Esophagus squamous epithelium (tissue), 5 donors: ENCODE measurements at regions not wholly inside any gene's neighbourhood (a gene's known extent, or its start where the extent isn't known, plus 50 kb on each side); places are given as distances from the start of the nearest gene placed in this dataset.

Experiments used
- DNase-seq: peaks from one replicate; lab custom pipeline; 2025; lab: John Stamatoyannopoulos, UW
- H3K27ac ChIP-seq, 4 donors: fragments of 200-600 bp; sonication (generic); one replicate each; pipeline ENCODE4 v1.5.1; 2016 to 2019; ENCODE audit warnings: mild to moderate bottlenecking in 1 of 4
- H3K27me3 ChIP-seq, 4 donors: fragments of 200-600 bp; sonication (generic); 1 replicate in 3 of 4; 2 replicates in 1 of 4; pipeline versions ENCODE4 v1.5.1 to v1.6.0; 2017 to 2021; ENCODE audit warnings: antibody characterized with exemption in 1 of 4
- H3K36me3 ChIP-seq, 3 donors: fragments of 200-600 bp; sonication (generic); one replicate each; pipeline ENCODE4 v1.5.1; 2016 to 2019
- H3K4me1 ChIP-seq, 3 donors: fragments of 200-600 bp; sonication (generic); one replicate each; pipeline ENCODE4 v1.5.1; 2017 to 2019
- H3K4me3 ChIP-seq, 4 donors: fragments of 200-600 bp; sonication (generic); 1 replicate in 3 of 4; 2 replicates in 1 of 4; pipeline ENCODE4 v1.5.1; 2016 to 2019; ENCODE audit warnings: mild to moderate bottlenecking in 2 of 4, moderate library complexity in 1 of 4
- H3K9me3 ChIP-seq, 3 donors: fragments of 200-600 bp; sonication (generic); one replicate each; pipeline ENCODE4 v1.5.1; 2016 to 2019
- POLR2A ChIP-seq, 4 donors: fragments of 450-650 bp; IDR thresholded peaks; one replicate each; pipeline ENCODE4 v1.6.1; 2017; ENCODE audit warnings: antibody characterized with exemption in 4 of 4, mild to moderate bottlenecking in 4 of 4, moderate library complexity in 3 of 4
- WGBS, 2 donors: methylation state at CpG; one replicate each; pipeline ENCODE4 v1.1.5; 2018; 5-methylcytosine and 5-hydroxymethylcytosine counted together
- intact Hi-C: fragments of 100-400 bp; cut with DNase I; formaldehyde crosslinking; loops from one replicate; pipeline ENCODE4 v1.15.0; 2022
- TF ChIP-seq, protein P1 (sequence below), 6 experiments: fragments of 450-650 bp in 4 of 6; fragments of 200-600 bp in 2 of 6; sonication (generic) in 2 of 6; IDR thresholded peaks; one replicate each; pipeline ENCODE4 v1.5.1; 2016 to 2019; ENCODE audit warnings: antibody characterized with exemption in 6 of 6, mild to moderate bottlenecking in 4 of 6, moderate library complexity in 4 of 6
- donor health status: DM: yes; HTN: yes; CAD: no.

DNA sequence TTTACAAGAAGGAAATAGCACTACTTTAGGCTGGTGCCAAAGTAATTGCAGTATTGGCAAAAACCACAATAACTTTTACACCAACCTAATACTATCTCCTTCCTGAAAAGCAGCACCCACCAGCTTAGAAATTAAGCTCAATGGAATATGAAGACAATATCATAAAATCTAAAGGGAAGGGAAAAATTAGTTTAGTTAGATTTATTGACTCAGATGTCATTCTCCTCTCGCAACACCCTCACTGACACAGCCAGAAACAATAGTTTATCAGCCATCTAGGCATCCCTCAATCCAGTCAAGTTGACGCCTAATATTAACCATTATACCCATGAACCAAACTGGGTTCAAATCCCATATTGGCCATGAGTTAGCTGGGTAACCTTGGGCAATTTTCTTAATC lies 820.4 kb upstream of the EPHA5 start:
- intact Hi-C loops, result no loop called here
- 75 to 79% methylated on average over 2 of the region's 2 CpGs for WGBS, 2 donors
- Histone ChIP-seq H3K27ac (no peak overlapping the region), H3K36me3 (no peaks in the 10 kb centered on the region), H3K27me3 (no peaks in the 10 kb centered on the region), H3K4me3 (no peak overlapping the region), H3K9me3 (no peaks in the 10 kb centered on the region), H3K4me1 (no peaks in the 10 kb centered on the region)
- no peak for DNase-seq
- TF ChIP-seq, protein P1, sequence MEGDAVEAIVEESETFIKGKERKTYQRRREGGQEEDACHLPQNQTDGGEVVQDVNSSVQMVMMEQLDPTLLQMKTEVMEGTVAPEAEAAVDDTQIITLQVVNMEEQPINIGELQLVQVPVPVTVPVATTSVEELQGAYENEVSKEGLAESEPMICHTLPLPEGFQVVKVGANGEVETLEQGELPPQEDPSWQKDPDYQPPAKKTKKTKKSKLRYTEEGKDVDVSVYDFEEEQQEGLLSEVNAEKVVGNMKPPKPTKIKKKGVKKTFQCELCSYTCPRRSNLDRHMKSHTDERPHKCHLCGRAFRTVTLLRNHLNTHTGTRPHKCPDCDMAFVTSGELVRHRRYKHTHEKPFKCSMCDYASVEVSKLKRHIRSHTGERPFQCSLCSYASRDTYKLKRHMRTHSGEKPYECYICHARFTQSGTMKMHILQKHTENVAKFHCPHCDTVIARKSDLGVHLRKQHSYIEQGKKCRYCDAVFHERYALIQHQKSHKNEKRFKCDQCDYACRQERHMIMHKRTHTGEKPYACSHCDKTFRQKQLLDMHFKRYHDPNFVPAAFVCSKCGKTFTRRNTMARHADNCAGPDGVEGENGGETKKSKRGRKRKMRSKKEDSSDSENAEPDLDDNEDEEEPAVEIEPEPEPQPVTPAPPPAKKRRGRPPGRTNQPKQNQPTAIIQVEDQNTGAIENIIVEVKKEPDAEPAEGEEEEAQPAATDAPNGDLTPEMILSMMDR (IDR thresholded peaks at IDR 0.05), result no peak
- TF ChIP-seq POLR2A (IDR thresholded peaks at IDR 0.05), result no peak

DNA sequence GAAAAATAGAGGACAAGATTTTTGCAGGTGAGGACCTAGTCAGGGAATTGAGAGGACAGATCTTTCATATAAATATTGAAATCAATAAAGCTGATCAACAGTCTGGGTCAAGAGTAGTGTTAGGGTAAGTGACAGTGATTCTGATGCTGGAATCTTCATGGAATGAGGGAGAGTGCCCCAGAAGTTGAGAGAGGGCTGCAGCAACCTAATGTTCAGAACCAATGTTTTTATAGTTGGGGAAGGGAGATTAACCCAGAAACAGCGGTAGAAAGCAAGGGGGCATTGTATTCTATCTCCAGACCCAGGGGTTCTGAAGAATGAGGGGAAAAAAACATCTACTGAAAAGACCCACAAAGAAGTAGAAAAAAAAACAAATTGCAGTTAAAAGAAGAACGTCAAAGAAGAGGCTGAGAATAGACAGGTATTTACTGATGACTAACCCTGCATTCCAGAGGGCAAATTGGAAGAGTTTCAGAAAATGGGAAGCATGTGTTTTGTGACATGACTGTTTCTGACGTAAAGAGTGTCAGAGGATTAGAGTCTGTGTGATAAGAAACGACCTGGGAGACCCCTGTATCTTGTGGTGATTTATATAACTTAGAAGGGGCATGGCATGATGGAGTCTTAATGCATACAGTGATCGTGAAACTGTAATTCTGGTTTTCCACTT lies 819.6 kb upstream of the EPHA5 start:
- 18 to 19% methylated on average over 5 of the region's 5 CpGs for WGBS, 2 donors
- DNase-seq, result no peak
- Histone ChIP-seq H3K4me1 (no peaks in the 10 kb centered on the region), H3K9me3 (no peaks in the 10 kb centered on the region), H3K27me3 (no peaks in the 10 kb centered on the region), H3K27ac (no peak overlapping the region), H3K36me3 (no peaks in the 10 kb centered on the region), H3K4me3 (no peak overlapping the region)
- no peak for TF ChIP-seq POLR2A (IDR thresholded peaks at IDR 0.05)
- TF ChIP-seq, protein P1 (IDR thresholded peaks at IDR 0.05), result no peak
- intact Hi-C loops, result no loop called here

DNA sequence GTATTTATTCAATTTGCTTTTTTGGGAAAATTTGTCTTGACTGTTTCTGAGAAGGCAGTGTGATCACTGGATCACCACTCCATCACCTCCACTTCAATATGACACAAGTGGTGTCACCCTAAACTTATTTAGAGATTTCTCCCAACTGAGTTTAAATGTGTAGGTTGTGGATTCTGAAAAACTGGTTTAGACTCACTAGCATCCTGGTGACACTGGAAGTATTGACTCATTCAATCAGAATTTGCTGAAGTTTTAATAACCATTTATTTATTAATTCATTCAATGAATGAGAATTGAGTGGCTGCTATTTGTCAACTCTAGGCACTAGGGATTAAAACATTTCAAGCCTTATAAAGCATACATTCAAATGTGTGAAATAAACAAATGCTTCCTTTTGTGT lies 819.1 kb upstream of the EPHA5 start:
- Histone ChIP-seq H3K4me1 (no peaks in the 10 kb centered on the region), H3K27ac (no peak overlapping the region), H3K36me3 (no peaks in the 10 kb centered on the region), H3K4me3 (no peak overlapping the region), H3K27me3 (no peaks in the 10 kb centered on the region), H3K9me3 (no peaks in the 10 kb centered on the region)
- intact Hi-C loops, result no loop called here
- DNase-seq, result no peak
- TF ChIP-seq, protein P1 (IDR thresholded peaks at IDR 0.05), result no peak
- no peak for TF ChIP-seq POLR2A (IDR thresholded peaks at IDR 0.05)

DNA sequence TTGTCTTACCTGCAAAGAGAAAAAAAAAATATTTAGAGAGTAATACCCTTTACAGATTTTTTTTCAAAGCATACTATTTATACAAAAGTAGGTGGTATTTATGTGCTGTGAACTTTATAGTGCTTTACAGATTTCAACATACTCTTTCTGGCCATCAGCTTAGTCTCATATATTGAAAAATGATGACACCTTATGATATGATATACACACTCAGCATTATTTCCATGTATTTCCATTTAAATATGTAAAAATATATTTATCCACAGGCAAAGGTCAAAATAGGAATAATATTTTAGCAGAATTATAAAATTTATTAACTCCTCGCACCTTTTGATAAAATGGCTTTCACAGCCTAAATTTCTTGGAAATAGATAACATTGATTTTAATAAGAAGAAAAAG lies 815.8 kb upstream of the EPHA5 start:
- intact Hi-C loops, result no loop called here
- Histone ChIP-seq H3K36me3 (no peaks in the 10 kb centered on the region), H3K27me3 (no peaks in the 10 kb centered on the region), H3K9me3 (no peaks in the 10 kb centered on the region), H3K4me3 (no peak overlapping the region), H3K27ac (no peak overlapping the region), H3K4me1 (no peaks in the 10 kb centered on the region)
- 90 to 91% methylated on average over 1 of the region's 1 CpG for WGBS, 2 donors
- no peak for DNase-seq
- TF ChIP-seq, protein P1 (IDR thresholded peaks at IDR 0.05), result no peak
- no peak for TF ChIP-seq POLR2A (IDR thresholded peaks at IDR 0.05)

DNA sequence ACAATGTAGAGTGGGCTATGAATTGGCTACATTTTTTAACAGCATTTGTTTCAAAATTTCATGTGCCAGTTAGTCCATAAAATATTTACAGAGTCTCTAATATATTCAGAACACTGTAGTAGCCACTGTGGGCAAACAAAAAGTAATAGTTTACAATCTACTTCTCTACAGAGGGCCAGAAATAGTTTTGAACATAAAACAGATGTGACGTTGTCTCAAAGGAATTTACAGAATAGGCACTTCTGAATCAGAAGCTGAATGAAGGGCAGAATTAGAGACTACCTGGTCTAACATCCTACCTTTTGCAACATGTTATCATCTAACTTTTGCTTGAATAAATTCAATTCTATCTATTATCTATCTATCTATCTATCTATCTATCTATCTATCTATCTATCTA lies 811.9 kb upstream of the EPHA5 start:
- TF ChIP-seq, protein P1 (IDR thresholded peaks at IDR 0.05), result no peak
- no peak for TF ChIP-seq POLR2A (IDR thresholded peaks at IDR 0.05)
- H3K4me3 ChIP-seq, result no peak overlapping the region
- H3K27ac ChIP-seq, result no peak overlapping the region
- H3K9me3 ChIP-seq, result no peaks in the 10 kb centered on the region
- no peaks in the 10 kb centered on the region for H3K4me1 ChIP-seq
- no peaks in the 10 kb centered on the region for H3K27me3 ChIP-seq
- DNase-seq, result no peak
- WGBS, 2 donors, result 68 to 76% methylated on average over 1 of the region's 1 CpG
- H3K36me3 ChIP-seq, result no peaks in the 10 kb centered on the region
- intact Hi-C loops, result no loop called here
